ENCODE measurements at regions not wholly inside any gene's neighbourhood (a gene's known extent, or its start where the extent isn't known, plus 50 kb on each side); places are given as distances from the start of the nearest gene placed in this dataset.

- Histone ChIP-seq H3K27ac (ENCODE audit: low read depth, low read length) (no peak overlapping the region), H3K9ac (ENCODE audit: low read length) (no peak overlapping the region), H4K20me1 (ENCODE audit: insufficient read depth) (no peaks in the 10 kb centered on the region), H3K4me3 (replicated peaks in 1 of 2; ENCODE audit: low read depth in 1 of 2, low read length in 2 of 2) (no peak overlapping the region), H3K4me2 (ENCODE audit: low read length) (no peak overlapping the region), H3K9me3 (ENCODE audit: control insufficient read depth in 1 of 2, insufficient read depth in 1 of 2, low read depth in 1 of 2, low read length in 2 of 2) (no peaks in the 10 kb centered on the region), H3K79me2 (ENCODE audit: insufficient read depth, low read length) (no peaks in the 10 kb centered on the region), H3K36me3 (ENCODE audit: control insufficient read depth in 1 of 2, insufficient read depth in 2 of 2, low read length in 2 of 2) (no peaks in the 10 kb centered on the region), H3K27me3 (ENCODE audit: insufficient read depth, low read length) (no peaks in the 10 kb centered on the region), H3K4me1 (ENCODE audit: control insufficient read depth in 1 of 2, insufficient read depth in 2 of 2, low read length in 2 of 2) (no peaks in the 10 kb centered on the region), H3K9me2 (ENCODE audit: insufficient read depth) (no peaks in the 10 kb centered on the region), H2AFZ (ENCODE audit: low read depth, low read length, poor library complexity, severe bottlenecking) (no peak overlapping the region)
- intact Hi-C loops (cut with micrococcal nuclease) = no loop called here
- DNase-seq (ENCODE audit: low read depth, low spot score) (no peak), ATAC-seq (no peak)
- ChIA-PET POLR2A (no interaction called here), RAD21 (ENCODE audit: low non-redundant PET in 1 of 2, low total read pairs in 2 of 2, uncharacterized antibody in 2 of 2, unreplicated experiment in 2 of 2) (no interaction called here), CTCF (interaction anchor here (1.5 kb wide), 1 partner anchor 345 kb away, joined by 6 read pairs; no protein-coding TSS in a partner anchor)
- no TSS peak for BruUV-seq (replicated peaks)
- TF ChIP-seq ATF3 (IDR thresholded peaks at IDR 0.05) (no peak), RAD21 (IDR thresholded peaks at IDR 0.05; ENCODE audit: low read depth) (no peak), SRF (IDR thresholded peaks at IDR 0.05; ENCODE audit: low read depth) (no peak), EZH2 (IDR thresholded peaks at IDR 0.05) (no peak), ZNF274 (IDR thresholded peaks at IDR 0.05; ENCODE audit: low read depth, low read length) (no peak), EZH2phosphoT487 (IDR thresholded peaks at IDR 0.05; ENCODE audit: borderline replicate concordance) (no peak), ELF1 (IDR thresholded peaks at IDR 0.05; ENCODE audit: borderline replicate concordance, low read depth) (no peak), ZBTB33 (IDR thresholded peaks at IDR 0.05; ENCODE audit: extremely low read depth, insufficient replicate concordance, low read length) (no peak), FOSL1 (IDR thresholded peaks at IDR 0.05; ENCODE audit: low read depth) (no peak), CBX3 (IDR thresholded peaks at IDR 0.05; ENCODE audit: low read depth) (no peak), JUND (IDR thresholded peaks at IDR 0.05) (no peak), REST (IDR thresholded peaks at IDR 0.05; ENCODE audit: low read depth) (no peak), CEBPB (IDR thresholded peaks at IDR 0.05; ENCODE audit: low read depth) (no peak), POLR2AphosphoS5 (IDR thresholded peaks at IDR 0.05; ENCODE audit: low read depth, low read length) (no peak), ZFX (IDR thresholded peaks at IDR 0.05) (no peak), CTCF (IDR thresholded peaks at IDR 0.05 in 2 of 3, conservative IDR thresholded peaks at IDR 0.05 in 1 of 3; ENCODE audit: borderline replicate concordance in 1 of 3, insufficient read depth in 1 of 3, low read depth in 2 of 3, low read length in 2 of 3) (no peak), SP1 (IDR thresholded peaks at IDR 0.05; ENCODE audit: low read depth) (no peak), MAX (IDR thresholded peaks at IDR 0.05) (no peak), YY1 (IDR thresholded peaks at IDR 0.05; ENCODE audit: extremely low read depth, insufficient replicate concordance, low read depth, low read length) (no peak)
Measured at GRCh38 chr7:91633013-91633441, 247.5 kb downstream of the MTERF1 start.
